ENCODE measurements at regions not wholly inside any gene's neighbourhood (a gene's known extent, or its start where the extent isn't known, plus 50 kb on each side); places are given as distances from the start of the nearest gene placed in this dataset.

GRCh38 chr21:27261676-27262075, 294.8 kb upstream of the ADAMTS5 start:
- DNase-seq (ENCODE audit: low spot score): no peak

- no peak for DNase-seq (ENCODE audit: low spot score)
These were observed 293.8 kb upstream of the ADAMTS5 start for GRCh38 chr21:27260728-27261127.

GRCh38 chr21:27258742-27259448, 292.0 kb upstream of the ADAMTS5 start:
- DNase-seq (ENCODE audit: low spot score): no peak

- DNase-seq (ENCODE audit: low spot score): no peak
These were observed 291.1 kb upstream of the ADAMTS5 start for GRCh38 chr21:27257908-27258556.

- no peak for DNase-seq (ENCODE audit: low spot score)
These were observed 290.3 kb upstream of the ADAMTS5 start for GRCh38 chr21:27257226-27257625.

- DNase-seq (ENCODE audit: low spot score): no peak
These were observed 284.9 kb upstream of the ADAMTS5 start for GRCh38 chr21:27251752-27252151.

GRCh38 chr21:27250366-27250765, 283.5 kb upstream of the ADAMTS5 start:
- no peak for DNase-seq (ENCODE audit: low spot score)

GRCh38 chr21:27248814-27249213, 281.9 kb upstream of the ADAMTS5 start:
- no peak for DNase-seq (ENCODE audit: low spot score)

GRCh38 chr21:27246741-27247140, 279.9 kb upstream of the ADAMTS5 start:
- DNase-seq (ENCODE audit: low spot score): peak; percentile 38

- DNase-seq (ENCODE audit: low spot score): no peak
These were observed 277.9 kb upstream of the ADAMTS5 start for GRCh38 chr21:27244776-27245175.

GRCh38 chr21:27244352-27244751, 277.5 kb upstream of the ADAMTS5 start:
- no peak for DNase-seq (ENCODE audit: low spot score)

GRCh38 chr21:27240839-27241238, 274.0 kb upstream of the ADAMTS5 start:
- DNase-seq (ENCODE audit: low spot score): no peak

- no peak for DNase-seq (ENCODE audit: low spot score)
These were observed 266.7 kb upstream of the ADAMTS5 start for GRCh38 chr21:27233514-27234115.

- no peak for DNase-seq (ENCODE audit: low spot score)
These were observed 259.1 kb upstream of the ADAMTS5 start for GRCh38 chr21:27225940-27226339.

- DNase-seq (ENCODE audit: low spot score): no peak
These were observed 258.3 kb upstream of the ADAMTS5 start for GRCh38 chr21:27225151-27225550.

GRCh38 chr21:27224169-27224568, 257.3 kb upstream of the ADAMTS5 start:
- DNase-seq (ENCODE audit: low spot score): no peak

- no peak for DNase-seq (ENCODE audit: low spot score)
These were observed 254.2 kb upstream of the ADAMTS5 start for GRCh38 chr21:27221077-27221476.

- no peak for DNase-seq (ENCODE audit: low spot score)
These were observed 253.5 kb upstream of the ADAMTS5 start for GRCh38 chr21:27220416-27220815.

- DNase-seq (ENCODE audit: low spot score): no peak
These were observed 252.2 kb upstream of the ADAMTS5 start for GRCh38 chr21:27219068-27219467.

GRCh38 chr21:27213303-27213702, 246.4 kb upstream of the ADAMTS5 start:
- DNase-seq (ENCODE audit: low spot score): no peak

GRCh38 chr21:27212441-27212840, 245.6 kb upstream of the ADAMTS5 start:
- no peak for DNase-seq (ENCODE audit: low spot score)

GRCh38 chr21:27209546-27209945, 242.7 kb upstream of the ADAMTS5 start:
- DNase-seq (ENCODE audit: low spot score): no peak

- DNase-seq (ENCODE audit: low spot score): no peak
These were observed 239.6 kb upstream of the ADAMTS5 start for GRCh38 chr21:27206368-27206982.

Measured in A172 (cell line).